ENCODE measurements at regions not wholly inside any gene's neighbourhood (a gene's known extent, or its start where the extent isn't known, plus 50 kb on each side); places are given as distances from the start of the nearest gene placed in this dataset.
"Not testable (repeated sequence)": the region's sequence is repeated elsewhere in the genome, so short reads cannot be mapped to it uniquely, and the experiment has no call there.

DNA sequence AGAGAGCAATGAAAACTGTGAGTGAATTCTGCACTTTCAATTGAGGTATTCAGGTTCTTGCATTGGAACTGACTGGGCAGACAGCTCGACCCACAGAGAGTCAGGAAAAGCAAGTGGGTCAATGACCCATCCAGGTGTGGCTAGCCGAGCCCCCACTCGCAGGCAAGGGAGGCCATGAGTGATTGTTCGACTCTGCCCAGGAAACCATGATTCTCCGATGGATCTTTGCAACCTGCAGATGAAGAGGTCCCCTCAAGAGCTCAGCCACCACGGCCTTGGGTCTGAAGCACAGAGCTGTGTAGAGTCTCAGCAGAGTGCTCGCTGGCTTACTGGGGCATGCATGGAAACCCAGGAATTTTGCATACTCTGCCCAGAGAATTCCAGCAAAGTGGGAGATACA is 4215.4 kb upstream of the OR11H1 start:
- H3K4me1 Mint-ChIP-seq; H3K36me3 Mint-ChIP-seq; DNase-seq; H3K27ac Mint-ChIP-seq; H3K4me3 Mint-ChIP-seq; H3K27me3 Mint-ChIP-seq (ENCODE audit: low read depth in 3 of 3): not testable (repeated sequence)
- H3K9me3 Mint-ChIP-seq: peaks cover 45 to 87% (median 80%) of the 10 kb centered on the region in 6 donors

DNA sequence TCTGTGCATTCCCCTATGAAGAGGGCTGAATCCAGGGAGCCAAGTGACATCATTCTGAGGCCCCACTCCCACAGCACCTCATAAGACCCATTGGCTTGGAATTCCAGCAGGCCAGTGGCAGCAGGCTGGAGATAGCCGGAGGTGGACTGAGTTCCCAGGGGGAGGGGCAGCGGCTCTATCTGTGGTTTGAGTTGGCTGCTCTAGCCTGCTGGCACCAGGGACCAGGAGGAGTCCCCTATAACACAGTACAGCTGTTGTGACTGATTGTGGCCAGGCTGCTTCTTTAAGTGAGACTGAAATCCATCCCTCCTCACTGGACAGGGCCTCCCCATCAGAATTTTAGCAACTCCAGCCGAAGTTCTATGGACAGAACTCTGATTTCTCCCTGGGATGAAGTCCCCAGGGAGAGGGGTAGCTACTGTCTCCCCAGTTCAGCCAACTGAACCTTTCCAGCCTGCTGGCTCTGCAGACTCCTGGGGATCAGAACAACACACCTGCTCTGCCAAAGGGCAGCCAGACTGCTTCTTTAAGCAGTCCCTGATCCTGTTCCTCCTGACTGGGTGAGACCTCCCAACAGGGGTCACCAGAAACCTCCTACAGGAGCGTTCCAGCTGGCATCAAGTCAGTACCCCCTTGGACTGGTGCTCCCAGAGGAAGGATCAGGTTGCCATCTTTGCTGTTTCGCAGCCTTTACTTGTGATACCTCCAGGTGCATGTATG is 4214.8 kb upstream of the OR11H1 start:
- H3K4me1 Mint-ChIP-seq; DNase-seq; H3K36me3 Mint-ChIP-seq; H3K27me3 Mint-ChIP-seq (ENCODE audit: low read depth in 3 of 3); H3K27ac Mint-ChIP-seq; H3K4me3 Mint-ChIP-seq: not testable (repeated sequence)
- peaks cover 42 to 87% (median 80%) of the 10 kb centered on the region in 6 donors for H3K9me3 Mint-ChIP-seq

DNA sequence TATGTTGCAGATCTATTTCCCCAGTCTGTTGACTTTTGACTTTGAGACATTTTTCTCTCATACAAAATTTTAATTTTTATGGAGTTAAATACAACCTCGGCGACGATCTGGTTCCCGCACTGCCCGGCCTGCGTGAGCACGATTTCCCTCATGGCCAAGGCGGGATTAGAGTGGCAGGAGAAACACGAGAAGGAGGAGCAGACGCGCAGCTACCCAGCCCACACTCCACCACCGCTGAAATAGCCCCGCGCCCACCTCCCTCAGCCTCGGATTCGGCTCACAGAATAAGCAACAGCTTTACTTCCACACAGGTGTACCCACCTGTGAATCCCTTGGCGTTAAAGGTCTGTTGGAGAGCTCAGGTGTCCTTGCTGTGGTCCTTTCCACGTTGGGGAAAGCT is 4209.4 kb upstream of the OR11H1 start:
- not testable (repeated sequence) for H3K4me1 Mint-ChIP-seq; H3K36me3 Mint-ChIP-seq; DNase-seq; H3K27ac Mint-ChIP-seq; H3K27me3 Mint-ChIP-seq (ENCODE audit: low read depth in 3 of 3); H3K4me3 Mint-ChIP-seq
- H3K9me3 Mint-ChIP-seq: peaks cover 17 to 61% (median 52%) of the 10 kb centered on the region in 6 donors

DNA sequence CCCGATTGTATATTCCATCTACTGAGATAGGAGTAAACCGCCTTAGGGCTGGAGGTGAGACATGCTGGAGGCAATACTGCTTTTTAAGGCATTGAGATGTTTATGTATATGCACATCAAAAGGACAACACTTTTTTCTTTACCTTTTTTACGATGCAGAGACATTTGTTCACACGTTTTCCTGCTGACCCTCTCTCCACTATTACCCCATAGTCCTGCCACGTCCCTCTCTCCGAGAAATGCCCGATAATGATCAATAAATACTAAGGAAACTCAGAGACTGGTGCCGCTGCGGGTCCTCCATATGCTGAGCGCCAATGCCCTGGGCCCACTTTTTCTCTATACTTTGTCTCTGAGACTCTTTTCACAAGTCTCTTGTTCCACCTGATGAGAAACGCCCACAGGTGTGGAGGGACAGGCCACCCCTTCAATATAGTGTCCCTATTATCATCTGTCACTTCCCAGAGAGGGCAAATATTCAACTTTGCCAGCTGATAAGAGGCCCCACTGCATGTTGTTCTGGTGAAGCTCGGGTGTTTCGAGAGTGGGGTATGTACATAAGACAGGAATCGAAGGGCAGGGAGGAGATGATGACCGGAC is 4203.5 kb upstream of the OR11H1 start:
- not testable (repeated sequence) for DNase-seq; H3K27me3 Mint-ChIP-seq (ENCODE audit: low read depth in 3 of 3); H3K4me3 Mint-ChIP-seq; H3K36me3 Mint-ChIP-seq; H3K4me1 Mint-ChIP-seq; H3K27ac Mint-ChIP-seq
- peaks cover 18 to 60% (median 51%) of the 10 kb centered on the region in 6 donors for H3K9me3 Mint-ChIP-seq

DNA sequence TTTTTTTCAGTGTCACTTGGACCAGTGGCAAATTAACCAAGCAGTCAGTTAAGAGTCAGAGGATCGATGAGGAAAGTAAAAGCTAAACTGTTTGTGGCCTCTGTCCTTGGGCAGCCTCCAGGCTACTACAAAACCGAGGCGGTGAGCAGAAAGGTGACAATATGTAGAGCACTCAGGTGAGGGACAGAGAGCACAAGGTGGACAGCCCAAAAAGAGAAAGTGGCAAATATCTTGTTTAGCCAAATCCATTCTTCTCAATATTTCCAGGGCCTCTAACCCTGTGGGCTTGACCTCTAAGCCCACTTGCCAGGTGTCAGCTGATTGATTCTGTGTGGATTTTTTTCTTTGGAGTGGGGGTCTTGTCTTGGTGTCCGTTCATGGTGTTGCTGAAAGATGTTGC is 4202.2 kb upstream of the OR11H1 start:
- Mint-ChIP-seq H3K4me1 (no peaks in the 10 kb centered on the region), H3K36me3 (peaks cover 0 to 5% (median 0%) of the 10 kb centered on the region in 3 donors), H3K27me3 (ENCODE audit: low read depth in 3 of 3) (peaks cover 0 to 3% (median 0%) of the 10 kb centered on the region in 3 donors), H3K27ac (no peak overlapping the region), H3K4me3 (no peak overlapping the region), H3K9me3 (peaks cover 21 to 65% (median 57%) of the 10 kb centered on the region in 6 donors)
- DNase-seq: no peak

DNA sequence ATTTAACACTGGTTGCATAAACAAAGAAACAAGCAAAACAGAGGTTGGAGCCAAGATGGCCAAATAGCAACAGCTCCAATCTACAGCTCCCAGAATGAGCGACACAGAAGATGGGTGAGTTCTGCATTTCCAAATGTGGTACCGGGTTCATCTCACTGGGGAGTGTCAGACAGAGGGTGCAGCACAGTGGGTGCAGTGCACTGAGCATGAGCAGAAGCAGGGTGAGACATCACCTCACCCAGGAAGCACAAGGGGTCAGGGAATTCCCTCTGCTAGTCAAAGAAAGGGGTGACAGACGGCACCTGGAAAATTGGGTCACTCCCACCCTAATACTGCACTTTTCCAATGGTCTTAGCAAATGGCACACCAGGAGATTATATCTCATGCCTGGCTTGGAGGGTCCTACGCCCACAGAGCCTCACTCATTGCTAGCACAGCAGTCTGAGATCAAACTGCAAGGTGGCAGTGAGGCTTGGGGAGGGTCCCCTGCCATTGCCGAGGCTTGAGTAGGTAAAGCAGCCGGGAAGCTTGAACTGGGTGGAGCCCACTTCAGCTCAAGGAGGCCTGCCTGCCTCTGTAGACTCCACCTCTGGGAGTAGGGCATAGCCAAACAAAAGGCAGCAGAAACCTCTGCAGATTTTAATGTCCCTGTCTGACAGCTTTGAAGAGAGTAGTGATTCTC is 4186.5 kb upstream of the OR11H1 start:
- not testable (repeated sequence) for H3K4me1 Mint-ChIP-seq; H3K27me3 Mint-ChIP-seq (ENCODE audit: low read depth in 3 of 3); H3K4me3 Mint-ChIP-seq; DNase-seq; H3K27ac Mint-ChIP-seq
- peaks cover 5 to 14% (median 6%) of the 10 kb centered on the region in 3 donors for H3K36me3 Mint-ChIP-seq
- H3K9me3 Mint-ChIP-seq: peaks cover 47 to 92% (median 77%) of the 10 kb centered on the region in 6 donors

DNA sequence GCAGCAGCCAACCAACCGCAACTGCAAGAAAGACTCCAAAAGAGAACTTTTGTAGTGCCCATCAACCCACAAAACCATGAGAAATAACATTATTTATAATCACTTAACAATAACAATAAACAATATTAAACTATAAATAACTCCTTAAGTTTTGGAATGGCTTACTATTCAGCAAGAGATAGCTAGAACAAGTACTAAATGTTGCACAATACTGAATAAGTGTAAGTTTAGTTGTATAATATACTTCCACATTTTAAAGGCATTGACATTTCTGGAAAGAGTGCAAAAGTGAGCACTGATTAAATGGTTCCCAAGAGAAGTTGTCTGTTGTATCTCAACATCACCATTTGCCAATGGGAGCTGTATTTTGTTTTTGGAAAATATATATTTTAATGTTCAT is 4176.8 kb upstream of the OR11H1 start:
- peaks cover 19 to 87% (median 67%) of the 10 kb centered on the region in 6 donors for H3K9me3 Mint-ChIP-seq
- not testable (repeated sequence) for H3K4me3 Mint-ChIP-seq

DNA sequence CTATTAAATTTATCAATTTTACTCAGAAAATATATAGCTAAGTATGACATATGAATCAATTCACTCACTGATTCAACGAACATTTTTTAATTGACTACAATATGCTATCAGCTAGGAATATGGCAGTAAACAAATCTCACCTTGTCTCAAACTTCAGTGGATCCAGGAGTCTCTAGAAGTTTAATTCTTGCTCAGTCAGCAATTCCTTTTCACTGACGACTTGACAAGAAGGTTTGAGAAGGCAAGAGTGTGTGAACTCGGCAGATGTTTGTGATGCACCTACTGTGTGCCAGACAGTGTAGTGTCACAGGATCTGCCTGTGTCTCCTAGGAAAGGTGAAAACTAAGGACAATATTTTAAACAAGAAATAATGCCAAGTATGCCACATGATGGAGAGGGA is 4175.7 kb upstream of the OR11H1 start:
- Mint-ChIP-seq H3K9me3 (peaks cover 26 to 88% (median 70%) of the 10 kb centered on the region in 6 donors), H3K36me3 (peaks cover 0 to 13% (median 3%) of the 10 kb centered on the region in 3 donors)
- H3K27ac Mint-ChIP-seq; H3K4me3 Mint-ChIP-seq; DNase-seq; H3K4me1 Mint-ChIP-seq; H3K27me3 Mint-ChIP-seq (ENCODE audit: low read depth in 3 of 3): not testable (repeated sequence)

More for the DNA sequence above, 4176.8 kb upstream of the OR11H1 start:
- not testable (repeated sequence) for DNase-seq; H3K27me3 Mint-ChIP-seq (ENCODE audit: low read depth in 3 of 3); H3K4me1 Mint-ChIP-seq; H3K27ac Mint-ChIP-seq
- H3K36me3 Mint-ChIP-seq: peaks cover 0 to 17% (median 0%) of the 10 kb centered on the region in 3 donors

DNA sequence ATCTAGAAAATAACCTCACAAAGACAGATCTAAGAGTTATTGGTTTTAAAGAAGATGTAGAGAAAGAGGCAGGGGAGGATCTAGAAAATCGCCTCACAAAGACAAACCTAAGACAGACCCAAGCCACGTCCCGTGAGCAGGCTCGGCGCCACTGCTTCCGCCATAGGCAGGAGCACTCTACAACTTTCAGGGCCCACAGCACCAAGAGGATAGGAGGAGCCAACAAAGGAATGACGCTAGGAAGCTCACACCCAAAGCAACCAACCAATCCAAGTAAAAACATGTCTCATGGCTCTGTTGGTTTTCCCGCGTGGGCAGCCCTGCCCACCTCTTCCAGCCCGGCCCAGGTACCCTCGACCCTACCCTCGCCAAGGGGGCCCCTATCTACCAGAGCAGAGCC is 4167.4 kb upstream of the OR11H1 start:
- peaks cover 37 to 84% (median 78%) of the 10 kb centered on the region in 6 donors for H3K9me3 Mint-ChIP-seq

DNA sequence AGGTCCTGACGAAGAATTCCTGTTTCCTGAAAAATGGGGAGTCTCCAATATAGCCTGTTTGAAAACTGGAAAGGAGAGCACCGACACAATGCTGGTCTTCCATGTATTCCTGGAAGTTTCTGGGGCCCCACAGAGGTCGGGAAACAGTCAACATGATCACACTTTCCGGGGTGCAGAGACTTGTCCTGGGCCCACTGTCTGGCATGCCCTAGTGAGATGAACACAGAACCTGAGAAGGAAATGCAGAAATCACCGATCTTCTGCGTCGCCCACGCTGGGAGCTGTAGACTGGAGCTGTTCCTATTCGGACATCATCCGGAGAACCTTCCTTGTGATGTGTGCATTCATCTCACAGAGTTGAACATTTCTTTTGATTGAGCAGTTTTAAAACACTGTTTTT is 4166.5 kb upstream of the OR11H1 start:
- peaks cover 4 to 16% (median 12%) of the 10 kb centered on the region in 3 donors for H3K36me3 Mint-ChIP-seq
- H3K27ac Mint-ChIP-seq; H3K4me1 Mint-ChIP-seq; DNase-seq; H3K27me3 Mint-ChIP-seq (ENCODE audit: low read depth in 3 of 3); H3K4me3 Mint-ChIP-seq: not testable (repeated sequence)
- H3K9me3 Mint-ChIP-seq: peaks cover 32 to 84% (median 78%) of the 10 kb centered on the region in 6 donors

More for the DNA sequence above, 4167.4 kb upstream of the OR11H1 start:
- no peak for DNase-seq
- H3K4me1 Mint-ChIP-seq: peaks cover 0 to under 1% of the 10 kb centered on the region in 2 donors
- H3K27me3 Mint-ChIP-seq (ENCODE audit: low read depth in 3 of 3): peaks cover 0 to 1% (median 1%) of the 10 kb centered on the region in 3 donors
- no peak overlapping the region for H3K4me3 Mint-ChIP-seq
- peaks cover 4 to 16% (median 13%) of the 10 kb centered on the region in 3 donors for H3K36me3 Mint-ChIP-seq
- H3K27ac Mint-ChIP-seq: no peak overlapping the region

DNA sequence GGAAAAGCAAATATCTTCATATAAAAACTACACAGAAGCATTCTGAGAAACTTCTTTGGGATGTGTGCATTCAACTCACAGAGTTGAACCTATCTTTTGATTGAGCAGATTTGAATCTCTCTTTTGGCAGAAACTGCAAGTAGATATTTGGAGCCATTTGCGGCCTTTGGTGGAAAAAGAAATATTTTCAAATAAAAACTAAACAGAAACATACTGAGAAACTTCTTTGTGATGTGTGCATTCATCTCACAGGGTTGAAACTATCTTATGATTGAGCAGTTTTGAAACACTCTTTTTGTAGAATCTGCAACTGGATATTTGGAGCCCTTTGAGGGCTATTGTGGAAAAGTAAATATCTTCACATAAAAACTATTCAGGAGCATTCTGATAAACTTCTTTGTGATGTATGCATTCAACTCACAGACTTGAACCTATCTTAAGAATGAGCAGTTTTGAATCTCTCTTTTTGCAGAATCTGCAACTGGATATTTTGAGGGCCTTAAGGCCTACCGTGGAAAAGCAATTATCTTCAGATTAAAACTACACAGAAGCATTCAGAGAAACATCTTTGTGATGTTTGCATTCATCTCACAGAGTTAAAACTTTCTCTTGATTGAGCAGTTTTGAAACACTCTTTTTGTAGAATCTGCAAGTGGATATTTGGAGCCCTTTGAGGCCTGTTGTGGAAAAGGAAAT is 4158.2 kb upstream of the OR11H1 start:
- not testable (repeated sequence) for H3K4me1 Mint-ChIP-seq; H3K27me3 Mint-ChIP-seq (ENCODE audit: low read depth in 3 of 3); H3K36me3 Mint-ChIP-seq; H3K4me3 Mint-ChIP-seq; H3K27ac Mint-ChIP-seq
- H3K9me3 Mint-ChIP-seq: peaks cover 32 to 66% (median 64%) of the 10 kb centered on the region in 6 donors
- DNase-seq: peak in 1 of 3 donors; percentile 3

DNA sequence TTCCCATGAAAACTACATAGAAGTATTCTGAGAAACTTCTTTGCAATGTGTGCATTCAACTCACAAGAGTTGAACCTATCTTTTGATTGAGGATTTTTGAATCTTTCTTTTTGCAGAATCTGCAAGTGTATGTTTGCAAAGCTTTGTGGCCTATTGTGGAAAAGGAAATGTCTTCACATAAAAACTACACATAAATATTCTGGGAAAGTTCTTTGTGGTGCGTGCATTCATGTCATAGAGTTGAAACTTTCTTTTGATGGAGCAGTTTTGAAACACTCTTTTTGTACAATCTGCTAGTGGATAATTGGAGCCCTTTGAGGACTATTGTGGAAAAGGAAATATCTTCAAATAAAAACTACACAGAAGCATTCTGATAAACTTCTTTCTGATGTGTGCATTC is 4157.7 kb upstream of the OR11H1 start:
- not testable (repeated sequence) for H3K4me1 Mint-ChIP-seq; H3K27me3 Mint-ChIP-seq (ENCODE audit: low read depth in 3 of 3); H3K36me3 Mint-ChIP-seq; DNase-seq; H3K27ac Mint-ChIP-seq; H3K4me3 Mint-ChIP-seq
- H3K9me3 Mint-ChIP-seq: peaks cover 34 to 72% (median 69%) of the 10 kb centered on the region in 6 donors
